IMR-90 (cell line): ENCODE measurements at regions not wholly inside any gene's neighbourhood (a gene's known extent, or its start where the extent isn't known, plus 50 kb on each side); places are given as distances from the start of the nearest gene placed in this dataset.

ENCODE experiments used
- ATAC-seq: fragments of 200-7000 bp; cut with Tn5 transposase; 2 replicates; pipeline ENCODE4 v1.9.1; 2020; ENCODE audit warnings: low read depth, mild to moderate bottlenecking, moderate library complexity
- BruUV-seq: library from RNA; stranded (reverse); fragments of 400-500 nt; replicated peaks from 2 replicates; lab custom pipeline; 2021; lab: Mats Ljungman, UMichigan
- CTCF ChIA-PET: fragments of 300-600 bp; formaldehyde crosslinking; extraction: SDS; loops from one replicate; lab custom pipeline; 2021; ENCODE audit warnings: antibody characterized with exemption; lab: Yijun Ruan, JAX
- POLR2A ChIA-PET: fragments of 300-600 bp; sonication (Branson Sonifier 250); formaldehyde crosslinking; loops from one replicate; lab custom pipeline; 2022; ENCODE audit warnings: antibody characterized with exemption; ENCODE audit not compliant: unreplicated experiment; lab: Charles Lee
- DNase-seq: peaks from one replicate; pipeline ENCODE4 v3.0.0; 2013
- H2AFZ ChIP-seq: replicated peaks from 2 replicates; pipeline ENCODE3; 2013; ENCODE audit warnings: low read length, mild to moderate bottlenecking; ENCODE audit not compliant: poor library complexity
- H2AK5ac ChIP-seq: 2 replicates; pipeline ENCODE4 v1.6.1; 2013; ENCODE audit warnings: low read depth, low read length, inconsistent platforms
- H2AK9ac ChIP-seq: replicated peaks from 2 replicates; pipeline ENCODE3; 2013; ENCODE audit warnings: mild to moderate bottlenecking, low read depth, low read length, moderate library complexity; ENCODE audit not compliant: poor library complexity
- H2BK120ac ChIP-seq: 2 replicates; pipeline ENCODE4 v1.6.1; 2013; ENCODE audit warnings: low read depth, low read length, inconsistent platforms
- H2BK15ac ChIP-seq: 3 replicates; pipeline ENCODE4 v1.6.1; 2013; ENCODE audit warnings: low read depth, low read length, inconsistent platforms
- H2BK20ac ChIP-seq: 2 replicates; pipeline ENCODE4 v1.6.1; 2013; ENCODE audit warnings: low read depth, mild to moderate bottlenecking, inconsistent platforms, low read length, moderate library complexity
- H2BK5ac ChIP-seq: 2 replicates; pipeline ENCODE4 v1.6.1; 2013; ENCODE audit warnings: mild to moderate bottlenecking, low read depth, low read length, inconsistent platforms; ENCODE audit not compliant: poor library complexity, severe bottlenecking
- H3K14ac ChIP-seq: replicated peaks from 2 replicates; pipeline ENCODE4 v1.6.1; 2013; ENCODE audit warnings: low read depth, low read length, inconsistent platforms
- H3K18ac ChIP-seq: 2 replicates; pipeline ENCODE4 v1.6.1; 2013; ENCODE audit warnings: low read depth, low read length, control low read depth
- H3K23ac ChIP-seq: 2 replicates; pipeline ENCODE4 v1.6.1; 2013; ENCODE audit warnings: low read depth, low read length, inconsistent platforms
- H3K27ac ChIP-seq: 2 replicates; pipeline ENCODE4 v1.5.1; 2013; ENCODE audit warnings: mild to moderate bottlenecking, control low read depth, low read length; ENCODE audit not compliant: insufficient read depth
- H3K27me3 ChIP-seq: 2 replicates; pipeline ENCODE4 v1.6.1; 2013; ENCODE audit warnings: low read length; ENCODE audit not compliant: control insufficient read depth, insufficient read depth
- H3K36me3 ChIP-seq: 2 replicates; pipeline ENCODE4 v1.6.1; 2013; ENCODE audit warnings: low read length, mixed read lengths; ENCODE audit not compliant: control insufficient read depth, insufficient read depth
- H3K4ac ChIP-seq: 2 replicates; pipeline ENCODE4 v1.6.1; 2013; ENCODE audit warnings: low read depth, low read length, inconsistent platforms
- H3K4me1 ChIP-seq: 2 replicates; pipeline ENCODE4 v1.6.1; 2013; ENCODE audit warnings: low read length, mixed read lengths; ENCODE audit not compliant: control insufficient read depth, insufficient read depth
- H3K4me2 ChIP-seq: 2 replicates; pipeline ENCODE4 v1.6.1; 2013; ENCODE audit warnings: low read depth, mild to moderate bottlenecking, control low read depth, low read length, moderate library complexity
- H3K4me3 ChIP-seq: 2 replicates; pipeline ENCODE4 v1.5.1; 2013; ENCODE audit warnings: low read depth, mild to moderate bottlenecking, control low read depth, low read length, moderate library complexity; ENCODE audit not compliant: insufficient read depth
- H3K56ac ChIP-seq: 2 replicates; pipeline ENCODE4 v1.6.1; 2013; ENCODE audit warnings: low read length, inconsistent platforms; ENCODE audit not compliant: insufficient read depth; ENCODE audit errors: extremely low read depth
- H3K79me1 ChIP-seq, 2 experiments: 2 replicates each; pipeline ENCODE4 v1.6.1; 2013; ENCODE audit warnings: low read length in 2 of 2, inconsistent platforms in 1 of 2, low read depth in 1 of 2
- H3K9ac ChIP-seq: 2 replicates; pipeline ENCODE4 v1.6.1; 2013; ENCODE audit warnings: low read depth, low read length, control low read depth
- H3K9me1 ChIP-seq: 2 replicates; pipeline ENCODE4 v1.6.1; 2013; ENCODE audit warnings: low read length, inconsistent platforms; ENCODE audit not compliant: insufficient read depth
- H3K9me3 ChIP-seq: 2 replicates; pipeline ENCODE4 v1.6.1; 2013; ENCODE audit warnings: low read length; ENCODE audit not compliant: control insufficient read depth, insufficient read depth
- H4K20me1 ChIP-seq: 2 replicates; pipeline ENCODE4 v1.6.1; 2013; ENCODE audit warnings: low read length, inconsistent platforms; ENCODE audit not compliant: insufficient read depth
- H4K5ac ChIP-seq: 2 replicates; pipeline ENCODE4 v1.6.1; 2013; ENCODE audit warnings: mild to moderate bottlenecking, low read depth, low read length, control low read depth
- H4K8ac ChIP-seq, 2 experiments: 2 replicates each; pipeline ENCODE4 v1.6.1; 2013; ENCODE audit warnings: low read depth in 2 of 2, low read length in 2 of 2, control low read depth in 1 of 2, inconsistent platforms in 1 of 2
- H4K91ac ChIP-seq: 2 replicates; pipeline ENCODE4 v1.6.1; 2013; ENCODE audit warnings: low read depth, low read length, inconsistent platforms; ENCODE audit not compliant: insufficient read depth
- BHLHE40 ChIP-seq: fragments of 150-350 bp; IDR thresholded peaks from 2 replicates; pipeline ENCODE4 v1.6.1; 2016; ENCODE audit warnings: mild to moderate bottlenecking, low read depth, low read length
- FOS ChIP-seq: fragments of 150-350 bp; IDR thresholded peaks from 2 replicates; pipeline ENCODE4 v1.6.1; 2016; ENCODE audit warnings: low read depth, low read length
- MXI1 ChIP-seq: IDR thresholded peaks from 2 replicates; pipeline ENCODE4 v1.6.1; 2012; ENCODE audit warnings: low read depth, mild to moderate bottlenecking, low read length, moderate library complexity, borderline replicate concordance
- NFE2L2 ChIP-seq: fragments of 150-350 bp; IDR thresholded peaks from 2 replicates; pipeline ENCODE4 v1.6.1; 2016; ENCODE audit warnings: low read depth, mild to moderate bottlenecking, low read length
- POLR2A ChIP-seq: IDR thresholded peaks from 2 replicates; pipeline ENCODE4 v1.6.1; 2012; ENCODE audit warnings: mild to moderate bottlenecking, low read depth, low read length
- RAD21 ChIP-seq: IDR thresholded peaks from 2 replicates; pipeline ENCODE4 v1.6.1; 2012; ENCODE audit warnings: low read length, improper control_type of control experiment
- SMC3 ChIP-seq: fragments of 150-350 bp; IDR thresholded peaks from 2 replicates; pipeline ENCODE4 v1.6.1; 2016; ENCODE audit warnings: low read depth, mild to moderate bottlenecking, antibody characterized with exemption, low read length, moderate library complexity
- dilution Hi-C: fragments of 300-500 bp; cut with HindIII; formaldehyde crosslinking; loops from one replicate; pipeline ENCODE4 v1.14.3; 2018; ENCODE audit warnings: low sequenced_read_pairs; ENCODE audit not compliant: unreplicated experiment
- in situ Hi-C: fragments of 300-500 bp; cut with MboI; formaldehyde crosslinking; loops from 3 replicates; pipeline ENCODE4 v1.14.3; 2019; ENCODE audit warnings: low sequenced_read_pairs, inconsistent platforms, mixed read lengths
- intact Hi-C: fragments of 100-400 bp; cut with micrococcal nuclease; formaldehyde crosslinking; loops from 2 replicates; pipeline ENCODE4 v1.10.0; 2022
- TF ChIP-seq, protein P1 (sequence below): conservative IDR thresholded peaks from 2 replicates; pipeline ENCODE4 v1.5.1; 2012; ENCODE audit warnings: mild to moderate bottlenecking, low read depth, low read length, improper control_type of control experiment
- TF ChIP-seq, protein P2 (sequence below): fragments of 150-350 bp; IDR thresholded peaks from 2 replicates; pipeline ENCODE4 v1.6.1; 2016; ENCODE audit warnings: low read depth, mild to moderate bottlenecking, low read length, moderate library complexity, borderline replicate concordance
- TF ChIP-seq, protein P3 (sequence below): fragments of 150-350 bp; IDR thresholded peaks from 2 replicates; pipeline ENCODE4 v1.6.1; 2017; ENCODE audit warnings: mild to moderate bottlenecking, antibody characterized with exemption, low read length, low read depth

DNA sequence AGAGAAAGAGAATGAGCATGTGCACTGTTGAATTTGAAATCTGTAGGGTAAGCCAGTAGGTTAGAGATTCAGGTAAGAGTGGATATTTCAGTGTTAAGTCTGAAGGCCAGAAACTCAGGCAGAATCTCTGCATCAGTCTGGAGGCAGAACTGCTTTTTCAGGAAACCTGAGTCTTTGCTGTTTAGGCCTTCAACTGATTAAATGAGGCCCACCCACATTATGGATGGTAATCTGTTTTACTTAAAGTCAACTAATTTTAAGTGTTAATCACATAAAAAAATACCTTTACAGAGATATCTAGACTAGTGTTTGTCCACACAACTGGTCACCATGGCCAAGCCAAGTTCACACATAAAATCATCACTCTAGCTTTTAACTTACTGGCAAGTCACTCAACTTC, 205.0 kb upstream of the DDHD1 start:
- Histone ChIP-seq H4K8ac (no peak overlapping the region), H2BK5ac (no peak overlapping the region), H3K9ac (no peak overlapping the region), H3K4me2 (no peak overlapping the region), H3K27ac (no peak overlapping the region), H3K4ac (no peak overlapping the region), H4K5ac (no peak overlapping the region), H2BK20ac (no peak overlapping the region), H2AFZ (no peak overlapping the region), H3K9me3 (no peaks in the 10 kb centered on the region), H3K23ac (no peak overlapping the region), H3K79me1 (no peaks in the 10 kb centered on the region), H3K9me1 (peaks cover 17% of the 10 kb centered on the region), H2AK9ac (no peak overlapping the region), H3K4me1 (peaks cover 9% of the 10 kb centered on the region; the same call in 1 of the 2 replicates), H4K91ac (no peak overlapping the region), H2AK5ac (no peak overlapping the region), H2BK15ac (no peak overlapping the region), H3K18ac (no peak overlapping the region), H3K56ac (no peak overlapping the region), H2BK120ac (no peak overlapping the region), H3K14ac (no peak overlapping the region), H3K27me3 (no peaks in the 10 kb centered on the region), H3K36me3 (no peaks in the 10 kb centered on the region), H4K20me1 (no peaks in the 10 kb centered on the region), H3K4me3 (no peak overlapping the region)
- ChIA-PET CTCF (no interaction called here), POLR2A (no interaction called here)
- intact Hi-C loops, result no loop called here
- dilution Hi-C loops, result no loop called here
- no peak for ATAC-seq
- TF ChIP-seq FOS (no peak), RAD21 (no peak), POLR2A (no peak), MXI1 (no peak), NFE2L2 (no peak), SMC3 (no peak), BHLHE40 (no peak)
- TF ChIP-seq, protein P1, sequence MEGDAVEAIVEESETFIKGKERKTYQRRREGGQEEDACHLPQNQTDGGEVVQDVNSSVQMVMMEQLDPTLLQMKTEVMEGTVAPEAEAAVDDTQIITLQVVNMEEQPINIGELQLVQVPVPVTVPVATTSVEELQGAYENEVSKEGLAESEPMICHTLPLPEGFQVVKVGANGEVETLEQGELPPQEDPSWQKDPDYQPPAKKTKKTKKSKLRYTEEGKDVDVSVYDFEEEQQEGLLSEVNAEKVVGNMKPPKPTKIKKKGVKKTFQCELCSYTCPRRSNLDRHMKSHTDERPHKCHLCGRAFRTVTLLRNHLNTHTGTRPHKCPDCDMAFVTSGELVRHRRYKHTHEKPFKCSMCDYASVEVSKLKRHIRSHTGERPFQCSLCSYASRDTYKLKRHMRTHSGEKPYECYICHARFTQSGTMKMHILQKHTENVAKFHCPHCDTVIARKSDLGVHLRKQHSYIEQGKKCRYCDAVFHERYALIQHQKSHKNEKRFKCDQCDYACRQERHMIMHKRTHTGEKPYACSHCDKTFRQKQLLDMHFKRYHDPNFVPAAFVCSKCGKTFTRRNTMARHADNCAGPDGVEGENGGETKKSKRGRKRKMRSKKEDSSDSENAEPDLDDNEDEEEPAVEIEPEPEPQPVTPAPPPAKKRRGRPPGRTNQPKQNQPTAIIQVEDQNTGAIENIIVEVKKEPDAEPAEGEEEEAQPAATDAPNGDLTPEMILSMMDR, result no peak
- TF ChIP-seq, protein P2, sequence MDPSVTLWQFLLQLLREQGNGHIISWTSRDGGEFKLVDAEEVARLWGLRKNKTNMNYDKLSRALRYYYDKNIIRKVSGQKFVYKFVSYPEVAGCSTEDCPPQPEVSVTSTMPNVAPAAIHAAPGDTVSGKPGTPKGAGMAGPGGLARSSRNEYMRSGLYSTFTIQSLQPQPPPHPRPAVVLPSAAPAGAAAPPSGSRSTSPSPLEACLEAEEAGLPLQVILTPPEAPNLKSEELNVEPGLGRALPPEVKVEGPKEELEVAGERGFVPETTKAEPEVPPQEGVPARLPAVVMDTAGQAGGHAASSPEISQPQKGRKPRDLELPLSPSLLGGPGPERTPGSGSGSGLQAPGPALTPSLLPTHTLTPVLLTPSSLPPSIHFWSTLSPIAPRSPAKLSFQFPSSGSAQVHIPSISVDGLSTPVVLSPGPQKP, result no peak
- TF ChIP-seq, protein P3, sequence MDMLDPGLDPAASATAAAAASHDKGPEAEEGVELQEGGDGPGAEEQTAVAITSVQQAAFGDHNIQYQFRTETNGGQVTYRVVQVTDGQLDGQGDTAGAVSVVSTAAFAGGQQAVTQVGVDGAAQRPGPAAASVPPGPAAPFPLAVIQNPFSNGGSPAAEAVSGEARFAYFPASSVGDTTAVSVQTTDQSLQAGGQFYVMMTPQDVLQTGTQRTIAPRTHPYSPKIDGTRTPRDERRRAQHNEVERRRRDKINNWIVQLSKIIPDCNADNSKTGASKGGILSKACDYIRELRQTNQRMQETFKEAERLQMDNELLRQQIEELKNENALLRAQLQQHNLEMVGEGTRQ, result no peak
- in situ Hi-C loops, result no loop called here
- no TSS peak for BruUV-seq
- no peak for DNase-seq
